Naive thymus-derived CD4-positive, alpha-beta T cell (primary cell): ENCODE measurements at regions not wholly inside any gene's neighbourhood (a gene's known extent, or its start where the extent isn't known, plus 50 kb on each side); places are given as distances from the start of the nearest gene placed in this dataset.

Experiments used
- ATAC-seq: fragments of 150-1000 bp; cut with Tn5 transposase; 2 replicates; pipeline ENCODE4 v1.10.0; 2021; ENCODE audit warnings: mild to moderate bottlenecking, moderate library complexity
- CTCF ChIA-PET: fragments of 350-600 bp; sonication (Branson Sonifier 250); formaldehyde crosslinking; loops from one replicate; lab custom pipeline; 2021; ENCODE audit warnings: antibody characterized with exemption; lab: Charles Lee
- POLR2A ChIA-PET: fragments of 350-600 bp; sonication (Branson Sonifier 250); formaldehyde crosslinking; loops from one replicate; lab custom pipeline; 2021; ENCODE audit warnings: antibody characterized with exemption, inconsistent platforms; lab: Charles Lee
- DNase-seq, 9 donors: peaks; one replicate each; pipeline versions ENCODE4 v3.0.0 to v3.0.0-alpha.2; 2020 to 2022; ENCODE audit warnings: mixed read lengths in 1 of 9
- H3K27ac ChIP-seq: one replicate; pipeline ENCODE4 v1.7.0; 2013; ENCODE audit warnings: mild to moderate bottlenecking, low read depth, low read length, moderate library complexity
- H3K27me3 ChIP-seq, 2 donors: one replicate each; pipeline ENCODE4 v1.7.0; 2013; ENCODE audit warnings: low read length in 2 of 2, mild to moderate bottlenecking in 2 of 2, moderate library complexity in 2 of 2; ENCODE audit not compliant: control insufficient read depth in 2 of 2, insufficient read depth in 2 of 2
- H3K36me3 ChIP-seq, 3 experiments: 1 replicate in 2 of 3; 2 replicates in 1 of 3; pipeline ENCODE4 v1.7.0; 2013; ENCODE audit warnings: low read length in 3 of 3, mild to moderate bottlenecking in 3 of 3, moderate library complexity in 1 of 3; ENCODE audit not compliant: insufficient read depth in 3 of 3, control insufficient read depth in 2 of 3
- H3K4me1 ChIP-seq, 2 donors: one replicate each; pipeline ENCODE4 v1.7.0; 2013; ENCODE audit warnings: low read length in 2 of 2, mild to moderate bottlenecking in 2 of 2, moderate library complexity in 1 of 2; ENCODE audit not compliant: control insufficient read depth in 2 of 2, insufficient read depth in 2 of 2
- H3K4me3 ChIP-seq: 2 replicates; pipeline ENCODE4 v1.7.0; 2013; ENCODE audit warnings: mild to moderate bottlenecking, low read length
- H3K9me3 ChIP-seq, 3 experiments: 1 replicate in 2 of 3; 2 replicates in 1 of 3; pipeline ENCODE4 v1.7.0; 2013; ENCODE audit warnings: low read length in 3 of 3; ENCODE audit not compliant: control insufficient read depth in 2 of 3
- H3K27ac Mint-ChIP-seq, 9 donors: one replicate each; pipeline ENCODE4 v1.8.0; 2020 to 2022; ENCODE audit warnings: mixed read lengths in 9 of 9, mild to moderate bottlenecking in 8 of 9, moderate library complexity in 5 of 9, inconsistent platforms in 2 of 9
- H3K27me3 Mint-ChIP-seq, 5 donors: one replicate each; pipeline ENCODE4 v1.8.0; 2021 to 2022; ENCODE audit warnings: mixed read lengths in 5 of 5, mild to moderate bottlenecking in 1 of 5
- H3K36me3 Mint-ChIP-seq, 5 donors: one replicate each; pipeline ENCODE4 v1.8.0; 2020 to 2022; ENCODE audit warnings: mixed read lengths in 5 of 5, mild to moderate bottlenecking in 3 of 5, inconsistent platforms in 1 of 5
- H3K4me1 Mint-ChIP-seq, 7 donors: one replicate each; pipeline ENCODE4 v1.8.0; 2020 to 2022; ENCODE audit warnings: mixed read lengths in 7 of 7, mild to moderate bottlenecking in 3 of 7, inconsistent platforms in 1 of 7
- H3K4me3 Mint-ChIP-seq, 10 donors: one replicate each; pipeline ENCODE4 v1.8.0; 2020 to 2022; ENCODE audit warnings: mild to moderate bottlenecking in 10 of 10, mixed read lengths in 10 of 10, moderate library complexity in 6 of 10, inconsistent platforms in 2 of 10
- H3K9me3 Mint-ChIP-seq, 11 donors: one replicate each; pipeline ENCODE4 v1.8.0; 2020 to 2022; ENCODE audit warnings: mixed read lengths in 11 of 11, mild to moderate bottlenecking in 4 of 11, inconsistent platforms in 1 of 11, moderate library complexity in 1 of 11
- intact Hi-C, 2 donors: fragments of 100-400 bp; cut with micrococcal nuclease; formaldehyde crosslinking; loops; one replicate each; pipeline ENCODE4 v1.15.1; 2023

- ATAC-seq = no peak
- no peak for DNase-seq
- no peaks in the 10 kb centered on the region for H3K27me3 ChIP-seq
- no peak overlapping the region for H3K27ac ChIP-seq
- Mint-ChIP-seq H3K4me3 (no peak overlapping the region), H3K27ac (no peak overlapping the region), H3K9me3 (peaks cover 0 to 21% (median 0%) of the 10 kb centered on the region in 11 donors), H3K36me3 (no peaks in the 10 kb centered on the region), H3K27me3 (peaks cover 0 to 9% (median 0%) of the 10 kb centered on the region in 5 donors), H3K4me1 (no peaks in the 10 kb centered on the region)
- no peaks in the 10 kb centered on the region for H3K4me1 ChIP-seq
- H3K4me3 ChIP-seq = no peak overlapping the region
- ChIA-PET CTCF (no interaction called here), POLR2A (no interaction called here)
- no peaks in the 10 kb centered on the region for H3K9me3 ChIP-seq
- intact Hi-C loops = no loop called here
- no peaks in the 10 kb centered on the region for H3K36me3 ChIP-seq
Observed at GRCh38 chr6:81854474-81854873, 102.0 kb upstream of the TENT5A start.

GRCh38 chr6:81853975-81854374 lies 101.5 kb upstream of the TENT5A start:
- H3K9me3 ChIP-seq = no peaks in the 10 kb centered on the region
- no peaks in the 10 kb centered on the region for H3K36me3 ChIP-seq
- Mint-ChIP-seq H3K27ac (no peak overlapping the region), H3K4me1 (no peaks in the 10 kb centered on the region), H3K27me3 (peaks cover 0 to 10% (median 5%) of the 10 kb centered on the region in 5 donors), H3K9me3 (peaks cover 0 to 21% (median 0%) of the 10 kb centered on the region in 11 donors), H3K4me3 (no peak overlapping the region), H3K36me3 (no peaks in the 10 kb centered on the region)
- no peak for ATAC-seq
- H3K4me3 ChIP-seq = no peak overlapping the region
- ChIA-PET POLR2A (no interaction called here), CTCF (no interaction called here)
- H3K27me3 ChIP-seq = no peaks in the 10 kb centered on the region
- intact Hi-C loops = no loop called here
- no peak overlapping the region for H3K27ac ChIP-seq
- H3K4me1 ChIP-seq = no peaks in the 10 kb centered on the region
- no peak for DNase-seq

GRCh38 chr6:81849248-81849647 lies 96.8 kb upstream of the TENT5A start:
- Mint-ChIP-seq H3K27me3 (peaks cover 0 to 17% (median 3%) of the 10 kb centered on the region in 5 donors), H3K9me3 (peaks cover 0 to 13% (median 2%) of the 10 kb centered on the region in 11 donors), H3K36me3 (no peaks in the 10 kb centered on the region), H3K4me1 (no peaks in the 10 kb centered on the region), H3K27ac (no peak overlapping the region), H3K4me3 (no peak overlapping the region)
- Histone ChIP-seq H3K4me1 (no peaks in the 10 kb centered on the region), H3K9me3 (no peaks in the 10 kb centered on the region), H3K27me3 (no peaks in the 10 kb centered on the region), H3K36me3 (no peaks in the 10 kb centered on the region), H3K4me3 (no peak overlapping the region), H3K27ac (no peak overlapping the region)
- CTCF ChIA-PET = no interaction called here
- ATAC-seq (no peak), DNase-seq (no peak)
- POLR2A ChIA-PET = no interaction called here
- intact Hi-C loops = no loop called here

- H3K4me1 Mint-ChIP-seq = no peaks in the 10 kb centered on the region
- ChIA-PET POLR2A (no interaction called here), CTCF (no interaction called here)
- Histone ChIP-seq H3K4me3 (no peak overlapping the region), H3K9me3 (no peaks in the 10 kb centered on the region), H3K4me1 (no peaks in the 10 kb centered on the region), H3K36me3 (no peaks in the 10 kb centered on the region), H3K27ac (no peak overlapping the region), H3K27me3 (no peaks in the 10 kb centered on the region)
- intact Hi-C loops = no loop called here
- no peaks in the 10 kb centered on the region for H3K36me3 Mint-ChIP-seq
- no peak overlapping the region for H3K4me3 Mint-ChIP-seq
- peaks cover 0 to 12% (median 2%) of the 10 kb centered on the region in 11 donors for H3K9me3 Mint-ChIP-seq
- DNase-seq = no peak
- H3K27me3 Mint-ChIP-seq = peaks cover 0 to 17% (median 3%) of the 10 kb centered on the region in 5 donors
- H3K27ac Mint-ChIP-seq = no peak overlapping the region
- ATAC-seq = no peak
Observed at GRCh38 chr6:81847866-81848265, 95.4 kb upstream of the TENT5A start.

GRCh38 chr6:81844686-81845085 lies 92.2 kb upstream of the TENT5A start:
- Histone ChIP-seq H3K4me3 (no peak overlapping the region), H3K4me1 (no peaks in the 10 kb centered on the region), H3K9me3 (no peaks in the 10 kb centered on the region), H3K27me3 (no peaks in the 10 kb centered on the region), H3K27ac (no peak overlapping the region), H3K36me3 (no peaks in the 10 kb centered on the region)
- ChIA-PET CTCF (no interaction called here), POLR2A (no interaction called here)
- no peak for ATAC-seq
- H3K36me3 Mint-ChIP-seq = no peaks in the 10 kb centered on the region
- H3K9me3 Mint-ChIP-seq = peaks cover 0 to 7% (median 0%) of the 10 kb centered on the region in 11 donors
- no peak overlapping the region for H3K4me3 Mint-ChIP-seq
- peaks cover 0 to 12% (median 5%) of the 10 kb centered on the region in 5 donors for H3K27me3 Mint-ChIP-seq
- no peaks in the 10 kb centered on the region for H3K4me1 Mint-ChIP-seq
- intact Hi-C loops = no loop called here
- no peak for DNase-seq
- H3K27ac Mint-ChIP-seq = no peak overlapping the region

- no peak overlapping the region for H3K4me3 ChIP-seq
- intact Hi-C loops = no loop called here
Observed at GRCh38 chr6:81843302-81843701, 90.8 kb upstream of the TENT5A start.

GRCh38 chr6:81842254-81842653 lies 89.8 kb upstream of the TENT5A start:
- no peak overlapping the region for H3K4me3 Mint-ChIP-seq
- CTCF ChIA-PET = no interaction called here
- H3K4me1 ChIP-seq = no peaks in the 10 kb centered on the region
- H3K4me3 ChIP-seq = no peak overlapping the region
- POLR2A ChIA-PET = no interaction called here
- ATAC-seq = no peak
- no peaks in the 10 kb centered on the region for H3K36me3 ChIP-seq
- intact Hi-C loops = no loop called here
- H3K36me3 Mint-ChIP-seq = no peaks in the 10 kb centered on the region
- no peaks in the 10 kb centered on the region for H3K9me3 ChIP-seq
- no peak overlapping the region for H3K27ac ChIP-seq
- H3K9me3 Mint-ChIP-seq = peaks cover 0 to 6% (median 0%) of the 10 kb centered on the region in 11 donors
- no peaks in the 10 kb centered on the region for H3K4me1 Mint-ChIP-seq
- DNase-seq = no peak
- no peak overlapping the region for H3K27ac Mint-ChIP-seq
- H3K27me3 ChIP-seq = no peaks in the 10 kb centered on the region
- H3K27me3 Mint-ChIP-seq = peaks cover 0 to 9% (median 4%) of the 10 kb centered on the region in 5 donors

More at GRCh38 chr6:81843302-81843701, 90.8 kb upstream of the TENT5A start:
- ATAC-seq (no peak), DNase-seq (no peak)
- H3K27me3 Mint-ChIP-seq = peaks cover 0 to 5% (median 0%) of the 10 kb centered on the region in 5 donors
- Histone ChIP-seq H3K9me3 (no peaks in the 10 kb centered on the region), H3K4me1 (no peaks in the 10 kb centered on the region), H3K27ac (no peak overlapping the region), H3K27me3 (no peaks in the 10 kb centered on the region), H3K36me3 (no peaks in the 10 kb centered on the region)
- H3K36me3 Mint-ChIP-seq = no peaks in the 10 kb centered on the region
- H3K9me3 Mint-ChIP-seq = peaks cover 0 to 5% (median 0%) of the 10 kb centered on the region in 11 donors
- no peaks in the 10 kb centered on the region for H3K4me1 Mint-ChIP-seq
- H3K4me3 Mint-ChIP-seq = no peak overlapping the region
- no peak overlapping the region for H3K27ac Mint-ChIP-seq
- CTCF ChIA-PET = no interaction called here
- POLR2A ChIA-PET = no interaction called here
